ENCODE measurements at regions not wholly inside any gene's neighbourhood (a gene's known extent, or its start where the extent isn't known, plus 50 kb on each side); places are given as distances from the start of the nearest gene placed in this dataset.

GRCh38 chr13:90760639-90761038 lies 586.8 kb upstream of the MIR17HG start:
- TF ChIP-seq, protein P1, sequence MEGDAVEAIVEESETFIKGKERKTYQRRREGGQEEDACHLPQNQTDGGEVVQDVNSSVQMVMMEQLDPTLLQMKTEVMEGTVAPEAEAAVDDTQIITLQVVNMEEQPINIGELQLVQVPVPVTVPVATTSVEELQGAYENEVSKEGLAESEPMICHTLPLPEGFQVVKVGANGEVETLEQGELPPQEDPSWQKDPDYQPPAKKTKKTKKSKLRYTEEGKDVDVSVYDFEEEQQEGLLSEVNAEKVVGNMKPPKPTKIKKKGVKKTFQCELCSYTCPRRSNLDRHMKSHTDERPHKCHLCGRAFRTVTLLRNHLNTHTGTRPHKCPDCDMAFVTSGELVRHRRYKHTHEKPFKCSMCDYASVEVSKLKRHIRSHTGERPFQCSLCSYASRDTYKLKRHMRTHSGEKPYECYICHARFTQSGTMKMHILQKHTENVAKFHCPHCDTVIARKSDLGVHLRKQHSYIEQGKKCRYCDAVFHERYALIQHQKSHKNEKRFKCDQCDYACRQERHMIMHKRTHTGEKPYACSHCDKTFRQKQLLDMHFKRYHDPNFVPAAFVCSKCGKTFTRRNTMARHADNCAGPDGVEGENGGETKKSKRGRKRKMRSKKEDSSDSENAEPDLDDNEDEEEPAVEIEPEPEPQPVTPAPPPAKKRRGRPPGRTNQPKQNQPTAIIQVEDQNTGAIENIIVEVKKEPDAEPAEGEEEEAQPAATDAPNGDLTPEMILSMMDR (IDR thresholded peaks at IDR 0.05), result no peak
- TF ChIP-seq EZH2 (IDR thresholded peaks at IDR 0.05), result no peak
- TF ChIP-seq EZH2phosphoT487 (IDR thresholded peaks at IDR 0.05), result no peak
- Histone ChIP-seq H3K79me2 (ENCODE audit: low read depth) (no peaks in the 10 kb centered on the region), H3K27ac (no peak overlapping the region), H2AFZ (replicated peaks) (no peak overlapping the region), H3K9ac (no peak overlapping the region), H3K27me3 (no peaks in the 10 kb centered on the region), H3K4me2 (no peak overlapping the region), H3K4me1 (no peaks in the 10 kb centered on the region), H4K20me1 (ENCODE audit: low read depth) (no peaks in the 10 kb centered on the region), H3K9me3 (ENCODE audit: low read depth) (no peaks in the 10 kb centered on the region), H3K4me3 (no peak overlapping the region), H3K36me3 (no peaks in the 10 kb centered on the region), H3F3A (ENCODE audit: low read depth) (no peaks in the 10 kb centered on the region)
- no peak for DNase-seq (ENCODE audit: low spot score)
- no peaks in the 10 kb centered on the region for H3K4me1 Mint-ChIP-seq
- H3K27ac Mint-ChIP-seq, result no peak overlapping the region
- no peak overlapping the region for H3K4me3 Mint-ChIP-seq
- H3K9me3 Mint-ChIP-seq, result no peaks in the 10 kb centered on the region
- no peaks in the 10 kb centered on the region for H3K36me3 Mint-ChIP-seq
- H3K27me3 Mint-ChIP-seq (ENCODE audit: insufficient read depth, low read depth), result peaks cover 2% of the 10 kb centered on the region

DNA sequence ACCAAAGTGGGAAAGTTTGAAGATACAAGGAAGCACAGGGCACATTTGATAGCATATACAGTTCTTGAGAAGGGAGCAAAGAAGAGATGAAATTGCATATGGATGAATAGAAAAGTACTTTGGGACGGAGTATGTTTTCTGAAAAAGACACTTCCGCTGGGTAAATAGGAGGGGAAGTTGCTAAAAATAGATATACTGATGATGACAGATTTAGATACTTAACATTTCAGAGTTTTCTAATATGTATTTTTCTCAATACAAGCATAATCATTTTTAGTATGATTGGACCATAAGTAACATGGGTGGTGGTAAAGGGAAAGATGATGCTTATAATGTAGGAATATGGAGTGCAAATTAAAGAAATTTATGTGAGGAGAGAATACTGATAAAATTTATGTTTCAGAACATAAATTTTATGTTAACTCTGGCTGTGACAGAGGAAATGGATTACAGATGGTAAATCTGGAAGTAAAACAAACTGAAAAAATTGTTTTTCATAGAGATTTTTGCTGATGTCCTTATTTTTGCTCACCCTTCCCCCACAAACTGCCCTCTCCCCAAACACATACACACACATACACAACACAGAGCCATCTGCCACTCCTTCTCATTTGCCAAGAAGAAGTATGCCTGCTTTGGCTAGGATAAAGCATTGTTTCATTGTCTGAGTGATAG lies 583.9 kb upstream of the MIR17HG start:
- no peaks in the 10 kb centered on the region for H3K9me3 ChIP-seq (ENCODE audit: low read depth)
- no peak overlapping the region for H3K9ac ChIP-seq
- H3F3A ChIP-seq (ENCODE audit: low read depth), result no peaks in the 10 kb centered on the region
- no peak overlapping the region for H3K4me3 Mint-ChIP-seq
- peaks cover 2% of the 10 kb centered on the region for H3K27me3 Mint-ChIP-seq (ENCODE audit: insufficient read depth, low read depth)
- no peaks in the 10 kb centered on the region for H3K36me3 Mint-ChIP-seq
- H3K27me3 ChIP-seq, result no peaks in the 10 kb centered on the region
- no peaks in the 10 kb centered on the region for H3K4me1 ChIP-seq
- no peaks in the 10 kb centered on the region for H3K36me3 ChIP-seq
- H3K4me2 ChIP-seq, result no peak overlapping the region
- no peak overlapping the region for H2AFZ ChIP-seq (replicated peaks)
- peaks cover 4% of the 10 kb centered on the region for H3K4me1 Mint-ChIP-seq
- no peak overlapping the region for H3K4me3 ChIP-seq
- H3K27ac ChIP-seq, result no peak overlapping the region
- no peaks in the 10 kb centered on the region for H4K20me1 ChIP-seq (ENCODE audit: low read depth)
- TF ChIP-seq EZH2phosphoT487 (IDR thresholded peaks at IDR 0.05) (no peak), EZH2 (IDR thresholded peaks at IDR 0.05) (no peak)
- TF ChIP-seq, protein P1 (IDR thresholded peaks at IDR 0.05), result no peak
- no peak for DNase-seq (ENCODE audit: low spot score)
- no peaks in the 10 kb centered on the region for H3K9me3 Mint-ChIP-seq
- no peaks in the 10 kb centered on the region for H3K79me2 ChIP-seq (ENCODE audit: low read depth)
- no peak overlapping the region for H3K27ac Mint-ChIP-seq

GRCh38 chr13:90766386-90766902 lies 581.0 kb upstream of the MIR17HG start:
- Histone ChIP-seq H3K9me3 (ENCODE audit: low read depth) (no peaks in the 10 kb centered on the region), H3K79me2 (ENCODE audit: low read depth) (no peaks in the 10 kb centered on the region), H2AFZ (replicated peaks) (no peak overlapping the region), H3K36me3 (no peaks in the 10 kb centered on the region), H4K20me1 (ENCODE audit: low read depth) (no peaks in the 10 kb centered on the region), H3K4me2 (no peak overlapping the region), H3F3A (ENCODE audit: low read depth) (no peaks in the 10 kb centered on the region), H3K4me1 (peaks cover 12% of the 10 kb centered on the region), H3K27ac (no peak overlapping the region), H3K27me3 (no peaks in the 10 kb centered on the region), H3K4me3 (no peak overlapping the region), H3K9ac (no peak overlapping the region)
- Mint-ChIP-seq H3K27me3 (ENCODE audit: insufficient read depth, low read depth) (no peaks in the 10 kb centered on the region), H3K4me3 (no peak overlapping the region), H3K27ac (no peak overlapping the region), H3K9me3 (no peaks in the 10 kb centered on the region), H3K36me3 (no peaks in the 10 kb centered on the region), H3K4me1 (peaks cover 12% of the 10 kb centered on the region)
- TF ChIP-seq EZH2 (IDR thresholded peaks at IDR 0.05) (no peak), EZH2phosphoT487 (IDR thresholded peaks at IDR 0.05) (no peak)
- TF ChIP-seq, protein P1 (IDR thresholded peaks at IDR 0.05), result no peak
- DNase-seq (ENCODE audit: low spot score), result no peak

Data from neural progenitor cell (in vitro differentiated cells).